ENCODE measurements at regions not wholly inside any gene's neighbourhood (a gene's known extent, or its start where the extent isn't known, plus 50 kb on each side); places are given as distances from the start of the nearest gene placed in this dataset.

GRCh38 chr6:132142768-132143167 is 191.6 kb upstream of the CCN2 start:
- Histone ChIP-seq H3K9ac (ENCODE audit: low read depth, low read length) (no peak overlapping the region), H3K4me3 (ENCODE audit: low read depth, low read length) (no peak overlapping the region), H3K9me3 (ENCODE audit: control insufficient read depth, insufficient read depth, low read length) (no peaks in the 10 kb centered on the region), H3K27me3 (ENCODE audit: control insufficient read depth, insufficient read depth, low read length) (no peaks in the 10 kb centered on the region), H3K36me3 (ENCODE audit: control insufficient read depth, insufficient read depth, low read length) (no peaks in the 10 kb centered on the region), H3K27ac (ENCODE audit: low read depth, low read length) (no peak overlapping the region), H3K4me1 (ENCODE audit: control insufficient read depth, insufficient read depth, low read length) (0 out of 2 replicates have a peak, but pooled peaks cover 4% of the 10 kb centered on the region)

- Histone ChIP-seq H3K27me3 (ENCODE audit: control insufficient read depth, insufficient read depth, low read length) (no peaks in the 10 kb centered on the region), H3K4me1 (ENCODE audit: control insufficient read depth, insufficient read depth, low read length) (no peaks in the 10 kb centered on the region), H3K27ac (ENCODE audit: low read depth, low read length) (no peak overlapping the region), H3K9ac (ENCODE audit: low read depth, low read length) (no peak overlapping the region), H3K9me3 (ENCODE audit: control insufficient read depth, insufficient read depth, low read length) (no peaks in the 10 kb centered on the region), H3K36me3 (ENCODE audit: control insufficient read depth, insufficient read depth, low read length) (no peaks in the 10 kb centered on the region), H3K4me3 (ENCODE audit: low read depth, low read length) (no peak overlapping the region)
Measured at GRCh38 chr6:132142308-132142707, 191.1 kb upstream of the CCN2 start.

- H3K4me1 ChIP-seq (ENCODE audit: control insufficient read depth, insufficient read depth, low read length), result no peaks in the 10 kb centered on the region
- no peak overlapping the region for H3K4me3 ChIP-seq (ENCODE audit: low read depth, low read length)
- H3K9ac ChIP-seq (ENCODE audit: low read depth, low read length), result no peak overlapping the region
Measured at GRCh38 chr6:132140189-132140588, 189.0 kb upstream of the CCN2 start.

DNA sequence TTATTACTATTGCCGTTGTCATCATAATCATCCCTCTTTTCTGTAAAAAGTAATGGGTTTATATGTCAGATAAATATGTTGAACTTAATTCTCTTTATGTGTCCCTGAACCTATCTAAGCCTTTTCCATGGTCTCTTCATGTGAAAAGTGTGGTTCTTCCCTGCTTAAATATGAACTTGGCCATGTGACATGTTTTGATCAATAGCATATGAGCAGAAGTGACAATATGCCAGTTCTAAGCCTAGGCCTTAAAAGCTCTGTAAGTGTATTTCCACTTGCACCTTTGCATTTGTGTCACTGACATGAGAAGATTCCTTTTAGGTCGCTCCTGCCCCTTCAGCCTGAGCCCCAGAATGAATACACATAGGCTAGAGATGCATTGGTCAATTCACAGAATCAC is 188.4 kb upstream of the CCN2 start:
- H3K4me3 ChIP-seq (ENCODE audit: low read depth, low read length), result no peak overlapping the region
- no peaks in the 10 kb centered on the region for H3K27me3 ChIP-seq (ENCODE audit: control insufficient read depth, insufficient read depth, low read length)
- H3K9ac ChIP-seq (ENCODE audit: low read depth, low read length), result no peak overlapping the region
- no peaks in the 10 kb centered on the region for H3K9me3 ChIP-seq (ENCODE audit: control insufficient read depth, insufficient read depth, low read length)
- H3K36me3 ChIP-seq (ENCODE audit: control insufficient read depth, insufficient read depth, low read length), result no peaks in the 10 kb centered on the region
- no peak overlapping the region for H3K27ac ChIP-seq (ENCODE audit: low read depth, low read length)
- H3K4me1 ChIP-seq (ENCODE audit: control insufficient read depth, insufficient read depth, low read length), result no peaks in the 10 kb centered on the region

More at GRCh38 chr6:132140189-132140588, 189.0 kb upstream of the CCN2 start:
- no peaks in the 10 kb centered on the region for H3K27me3 ChIP-seq (ENCODE audit: control insufficient read depth, insufficient read depth, low read length)
- H3K36me3 ChIP-seq (ENCODE audit: control insufficient read depth, insufficient read depth, low read length), result no peaks in the 10 kb centered on the region
- H3K27ac ChIP-seq (ENCODE audit: low read depth, low read length), result no peak overlapping the region
- H3K9me3 ChIP-seq (ENCODE audit: control insufficient read depth, insufficient read depth, low read length), result no peaks in the 10 kb centered on the region

DNA sequence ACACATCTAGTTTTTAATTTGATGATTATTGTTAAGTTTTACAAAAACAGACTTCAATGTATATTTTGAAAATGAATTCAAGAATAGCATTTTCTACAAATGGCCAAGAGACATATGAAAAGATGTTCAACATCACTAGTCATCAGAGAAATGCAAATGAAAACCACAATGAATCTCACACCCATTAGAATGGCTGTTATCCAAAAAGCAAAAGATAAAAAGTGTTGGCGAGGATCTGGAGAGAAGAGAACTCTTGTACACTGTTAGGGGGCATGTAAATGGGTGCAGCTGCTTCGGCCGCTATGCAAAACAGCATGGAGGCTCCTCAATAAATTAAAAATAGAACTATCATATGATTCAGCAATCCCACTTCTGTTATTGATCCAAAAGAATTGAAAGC is 185.8 kb upstream of the CCN2 start:
- no peaks in the 10 kb centered on the region for H3K9me3 ChIP-seq (ENCODE audit: control insufficient read depth, insufficient read depth, low read length)
- peaks cover 20% of the 10 kb centered on the region for H3K4me1 ChIP-seq (ENCODE audit: control insufficient read depth, insufficient read depth, low read length)
- H3K36me3 ChIP-seq (ENCODE audit: control insufficient read depth, insufficient read depth, low read length), result no peaks in the 10 kb centered on the region
- no peak overlapping the region for H3K27ac ChIP-seq (ENCODE audit: low read depth, low read length)
- no peak overlapping the region for H3K9ac ChIP-seq (ENCODE audit: low read depth, low read length)
- no peak overlapping the region for H3K4me3 ChIP-seq (ENCODE audit: low read depth, low read length)
- no peaks in the 10 kb centered on the region for H3K27me3 ChIP-seq (ENCODE audit: control insufficient read depth, insufficient read depth, low read length)

GRCh38 chr6:132135409-132135808 is 184.2 kb upstream of the CCN2 start:
- Histone ChIP-seq H3K4me3 (ENCODE audit: low read depth, low read length) (no peak overlapping the region), H3K9me3 (ENCODE audit: control insufficient read depth, insufficient read depth, low read length) (no peaks in the 10 kb centered on the region), H3K4me1 (ENCODE audit: control insufficient read depth, insufficient read depth, low read length) (peaks cover 35% of the 10 kb centered on the region)

GRCh38 chr6:132133736-132134445 is 182.7 kb upstream of the CCN2 start:
- Histone ChIP-seq H3K9ac (ENCODE audit: low read depth, low read length) (no peak overlapping the region), H3K4me3 (ENCODE audit: low read depth, low read length) (no peak overlapping the region), H3K4me1 (ENCODE audit: control insufficient read depth, insufficient read depth, low read length) (peaks cover 35% of the 10 kb centered on the region), H3K27me3 (ENCODE audit: control insufficient read depth, insufficient read depth, low read length) (no peaks in the 10 kb centered on the region), H3K36me3 (ENCODE audit: control insufficient read depth, insufficient read depth, low read length) (no peaks in the 10 kb centered on the region), H3K9me3 (ENCODE audit: control insufficient read depth, insufficient read depth, low read length) (no peaks in the 10 kb centered on the region), H3K27ac (ENCODE audit: low read depth, low read length) (no peak overlapping the region)

More at GRCh38 chr6:132135409-132135808, 184.2 kb upstream of the CCN2 start:
- Histone ChIP-seq H3K27ac (ENCODE audit: low read depth, low read length) (no peak overlapping the region), H3K27me3 (ENCODE audit: control insufficient read depth, insufficient read depth, low read length) (no peaks in the 10 kb centered on the region), H3K9ac (ENCODE audit: low read depth, low read length) (no peak overlapping the region), H3K36me3 (ENCODE audit: control insufficient read depth, insufficient read depth, low read length) (no peaks in the 10 kb centered on the region)

DNA sequence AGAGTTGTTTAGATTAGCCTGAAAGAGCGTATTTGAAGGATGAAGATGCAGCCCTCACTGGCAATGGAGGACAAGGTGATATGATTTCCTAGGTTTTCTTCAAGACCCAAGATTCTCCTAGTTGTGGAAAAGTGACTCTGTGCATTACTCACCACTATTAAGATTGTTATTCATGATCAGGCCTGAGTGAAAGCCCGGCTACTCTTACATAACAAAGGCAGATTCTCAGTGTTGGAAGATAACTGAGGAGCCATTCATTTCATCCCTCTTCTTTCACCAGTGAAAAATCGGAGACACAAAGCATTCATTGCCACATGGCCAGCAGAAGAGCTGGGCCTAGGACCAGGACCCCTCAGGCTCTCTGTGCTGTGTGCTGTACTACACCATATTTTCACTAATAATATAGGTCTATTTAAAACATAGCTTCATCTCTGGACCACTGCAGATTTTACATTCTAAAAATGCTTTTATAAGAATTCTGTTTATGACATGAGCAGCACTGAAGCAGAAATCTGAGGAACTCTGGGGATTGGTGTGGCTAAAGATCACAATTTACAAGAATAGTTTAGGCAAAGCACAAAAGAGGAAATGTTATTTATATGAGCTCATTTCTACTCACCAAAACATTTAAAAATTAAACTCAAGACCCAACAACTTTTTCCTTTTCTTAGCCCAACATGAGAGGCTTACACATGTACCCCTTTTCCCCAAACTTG is 181.9 kb upstream of the CCN2 start:
- Histone ChIP-seq H3K36me3 (ENCODE audit: control insufficient read depth, insufficient read depth, low read length) (no peaks in the 10 kb centered on the region), H3K27me3 (ENCODE audit: control insufficient read depth, insufficient read depth, low read length) (no peaks in the 10 kb centered on the region), H3K27ac (ENCODE audit: low read depth, low read length) (peak overlapping the region; percentile 68), H3K9me3 (ENCODE audit: control insufficient read depth, insufficient read depth, low read length) (no peaks in the 10 kb centered on the region), H3K4me3 (ENCODE audit: low read depth, low read length) (no peak overlapping the region), H3K9ac (ENCODE audit: low read depth, low read length) (no peak overlapping the region), H3K4me1 (ENCODE audit: control insufficient read depth, insufficient read depth, low read length) (peaks cover 35% of the 10 kb centered on the region)

- Histone ChIP-seq H3K4me3 (ENCODE audit: low read depth, low read length) (no peak overlapping the region), H3K4me1 (ENCODE audit: control insufficient read depth, insufficient read depth, low read length) (peaks cover 35% of the 10 kb centered on the region), H3K9ac (ENCODE audit: low read depth, low read length) (no peak overlapping the region), H3K36me3 (ENCODE audit: control insufficient read depth, insufficient read depth, low read length) (no peaks in the 10 kb centered on the region), H3K27me3 (ENCODE audit: control insufficient read depth, insufficient read depth, low read length) (no peaks in the 10 kb centered on the region), H3K27ac (ENCODE audit: low read depth, low read length) (peak overlapping the region; percentile 68), H3K9me3 (ENCODE audit: control insufficient read depth, insufficient read depth, low read length) (no peaks in the 10 kb centered on the region)
Measured at GRCh38 chr6:132132422-132132821, 181.2 kb upstream of the CCN2 start.

GRCh38 chr6:132131758-132132157 is 180.6 kb upstream of the CCN2 start:
- Histone ChIP-seq H3K27ac (ENCODE audit: low read depth, low read length) (peak overlapping the region; percentile 68), H3K27me3 (ENCODE audit: control insufficient read depth, insufficient read depth, low read length) (no peaks in the 10 kb centered on the region), H3K4me1 (ENCODE audit: control insufficient read depth, insufficient read depth, low read length) (peaks cover 35% of the 10 kb centered on the region), H3K36me3 (ENCODE audit: control insufficient read depth, insufficient read depth, low read length) (no peaks in the 10 kb centered on the region), H3K9me3 (ENCODE audit: control insufficient read depth, insufficient read depth, low read length) (no peaks in the 10 kb centered on the region), H3K4me3 (ENCODE audit: low read depth, low read length) (no peak overlapping the region), H3K9ac (ENCODE audit: low read depth, low read length) (no peak overlapping the region)

DNA sequence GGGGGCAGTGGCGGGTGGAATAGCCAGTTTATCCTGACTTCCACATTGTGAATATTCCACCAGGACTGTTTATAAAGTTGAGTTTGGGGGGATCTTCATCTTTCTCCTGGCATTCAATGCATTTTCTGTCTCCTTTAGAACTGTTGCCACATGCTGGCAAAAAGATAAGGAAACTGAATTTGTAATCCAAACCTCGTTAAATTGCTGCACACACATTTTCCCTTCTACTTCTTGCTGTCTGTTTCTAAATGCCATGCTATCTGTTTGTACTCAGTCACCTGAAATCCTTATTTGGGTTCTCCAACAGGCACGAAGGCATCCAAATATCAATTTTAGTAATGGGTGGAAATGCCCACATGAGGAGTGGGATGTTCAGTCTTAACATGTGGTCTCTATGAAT is 180.2 kb upstream of the CCN2 start:
- H3K27ac ChIP-seq (ENCODE audit: low read depth, low read length), result no peak overlapping the region
- H3K4me1 ChIP-seq (ENCODE audit: control insufficient read depth, insufficient read depth, low read length), result peaks cover 35% of the 10 kb centered on the region
- no peaks in the 10 kb centered on the region for H3K36me3 ChIP-seq (ENCODE audit: control insufficient read depth, insufficient read depth, low read length)
- no peaks in the 10 kb centered on the region for H3K9me3 ChIP-seq (ENCODE audit: control insufficient read depth, insufficient read depth, low read length)
- H3K27me3 ChIP-seq (ENCODE audit: control insufficient read depth, insufficient read depth, low read length), result no peaks in the 10 kb centered on the region
- no peak overlapping the region for H3K4me3 ChIP-seq (ENCODE audit: low read depth, low read length)
- no peak overlapping the region for H3K9ac ChIP-seq (ENCODE audit: low read depth, low read length)

All from HUES48 (cell line).